ENCODE measurements at regions not wholly inside any gene's neighbourhood (a gene's known extent, or its start where the extent isn't known, plus 50 kb on each side); places are given as distances from the start of the nearest gene placed in this dataset.

DNA sequence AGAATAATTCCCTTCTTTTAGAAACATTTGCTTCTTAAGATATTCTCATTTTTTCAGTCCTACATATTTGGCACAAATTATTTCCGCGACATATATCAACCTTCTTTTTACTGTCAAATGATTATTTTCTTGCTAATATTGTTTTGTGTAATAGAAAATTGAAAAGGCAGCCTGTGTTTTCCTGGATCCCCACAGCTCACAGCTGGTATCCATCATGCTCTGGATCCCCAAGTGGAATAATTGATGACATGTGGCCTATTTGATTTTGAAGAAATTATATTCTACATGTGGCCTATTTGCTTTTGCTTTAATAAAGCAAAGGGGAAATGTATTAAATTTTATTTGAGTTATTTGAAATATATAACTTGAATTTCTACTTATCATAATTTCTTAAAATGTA lies 199.4 kb upstream of the LUZP2 start:
- Histone ChIP-seq H3K4me1 (no peaks in the 10 kb centered on the region), H3K27me3 (no peaks in the 10 kb centered on the region), H3K4me3 (no peak overlapping the region), H3K36me3 (no peaks in the 10 kb centered on the region), H3K9me3 (no peaks in the 10 kb centered on the region), H3K27ac (no peak overlapping the region)
- intact Hi-C loops (cut with DNase I): no loop called here
- DNase-seq: no peak
- TF ChIP-seq CTCF (IDR thresholded peaks at IDR 0.05): no peak
- no peak for TF ChIP-seq POLR2A (IDR thresholded peaks at IDR 0.05)
- WGBS, 2 donors: 98 to 100% methylated on average over 2 of the region's 2 CpGs

DNA sequence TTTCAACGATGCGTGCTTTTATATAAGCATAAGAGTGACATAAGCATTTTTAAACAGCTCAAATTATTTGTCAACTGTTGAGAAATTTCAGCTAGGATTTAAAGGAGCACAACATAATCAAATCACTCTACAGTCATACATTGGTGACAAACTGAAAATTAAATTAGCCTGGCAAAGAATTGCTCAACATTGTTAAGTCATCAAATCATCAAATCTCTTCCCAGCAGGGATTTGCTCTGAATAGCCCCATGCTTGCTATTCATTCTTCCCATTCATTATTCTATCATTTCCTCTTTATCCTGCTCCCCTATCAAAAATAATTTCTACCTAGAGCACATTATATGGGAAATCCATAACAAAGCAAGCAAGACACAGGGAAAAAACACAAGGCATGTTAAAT lies 198.7 kb upstream of the LUZP2 start:
- intact Hi-C loops (cut with DNase I): no loop called here
- WGBS, 2 donors: 62 to 80% methylated on average over 2 of the region's 2 CpGs
- H3K27me3 ChIP-seq: no peaks in the 10 kb centered on the region
- no peak overlapping the region for H3K4me3 ChIP-seq
- DNase-seq: no peak
- no peak overlapping the region for H3K27ac ChIP-seq
- H3K9me3 ChIP-seq: no peaks in the 10 kb centered on the region
- TF ChIP-seq POLR2A (IDR thresholded peaks at IDR 0.05) (no peak), CTCF (IDR thresholded peaks at IDR 0.05) (no peak)
- H3K36me3 ChIP-seq: no peaks in the 10 kb centered on the region
- no peaks in the 10 kb centered on the region for H3K4me1 ChIP-seq

DNA sequence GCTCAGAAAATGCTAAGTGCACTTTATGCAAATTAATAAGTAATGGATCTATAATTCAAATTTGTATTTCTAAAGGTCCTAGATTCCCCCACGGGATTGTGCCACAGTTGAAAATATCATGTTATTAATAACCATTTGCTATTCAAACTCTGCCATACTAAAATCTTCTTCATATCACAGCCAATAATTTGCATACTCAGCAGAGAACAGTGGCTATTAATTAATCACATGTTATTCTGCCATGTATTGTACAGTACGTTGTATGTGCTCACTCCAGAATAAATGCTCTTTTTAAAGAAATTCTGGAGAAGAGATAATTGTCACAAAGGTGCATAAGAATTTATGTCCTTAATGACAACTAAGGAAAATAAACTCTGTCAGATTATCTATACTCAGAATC lies 184.9 kb upstream of the LUZP2 start:
- WGBS, 2 donors: 67% methylated on average over 2 of the region's 2 CpGs
- Histone ChIP-seq H3K27me3 (no peaks in the 10 kb centered on the region), H3K36me3 (no peaks in the 10 kb centered on the region), H3K4me3 (no peak overlapping the region), H3K27ac (no peak overlapping the region), H3K9me3 (no peaks in the 10 kb centered on the region), H3K4me1 (no peaks in the 10 kb centered on the region)
- intact Hi-C loops (cut with DNase I): no loop called here
- TF ChIP-seq POLR2A (IDR thresholded peaks at IDR 0.05) (no peak), CTCF (IDR thresholded peaks at IDR 0.05) (no peak)
- DNase-seq: no peak

- H3K36me3 ChIP-seq: no peaks in the 10 kb centered on the region
- TF ChIP-seq POLR2A (IDR thresholded peaks at IDR 0.05) (no peak), CTCF (IDR thresholded peaks at IDR 0.05) (no peak)
- H3K27me3 ChIP-seq: no peaks in the 10 kb centered on the region
- H3K4me1 ChIP-seq: no peaks in the 10 kb centered on the region
- H3K9me3 ChIP-seq: no peaks in the 10 kb centered on the region
- WGBS, 2 donors: 66 to 69% methylated on average over 2 of the region's 2 CpGs
- intact Hi-C loops (cut with DNase I): no loop called here
- no peak for DNase-seq
- no peak overlapping the region for H3K27ac ChIP-seq
- H3K4me3 ChIP-seq: no peak overlapping the region
Observed at GRCh38 chr11:24312464-24313238, 184.2 kb upstream of the LUZP2 start.

- WGBS, 2 donors: 85 to 93% methylated on average over 2 of the region's 2 CpGs
- H3K36me3 ChIP-seq: no peaks in the 10 kb centered on the region
- no peak for DNase-seq
- intact Hi-C loops (cut with DNase I): no loop called here
- H3K4me3 ChIP-seq: no peak overlapping the region
- no peaks in the 10 kb centered on the region for H3K4me1 ChIP-seq
- H3K27ac ChIP-seq: no peak overlapping the region
- H3K9me3 ChIP-seq: peaks cover 0 to 4% (median 0%) of the 10 kb centered on the region in 3 donors
- TF ChIP-seq POLR2A (IDR thresholded peaks at IDR 0.05) (no peak), CTCF (IDR thresholded peaks at IDR 0.05) (no peak)
- H3K27me3 ChIP-seq: no peaks in the 10 kb centered on the region
Observed at GRCh38 chr11:24321229-24321628, 175.6 kb upstream of the LUZP2 start.

Data from esophagus squamous epithelium (tissue), 5 donors.